ENCODE measurements at regions not wholly inside any gene's neighbourhood (a gene's known extent, or its start where the extent isn't known, plus 50 kb on each side); places are given as distances from the start of the nearest gene placed in this dataset.

DNA sequence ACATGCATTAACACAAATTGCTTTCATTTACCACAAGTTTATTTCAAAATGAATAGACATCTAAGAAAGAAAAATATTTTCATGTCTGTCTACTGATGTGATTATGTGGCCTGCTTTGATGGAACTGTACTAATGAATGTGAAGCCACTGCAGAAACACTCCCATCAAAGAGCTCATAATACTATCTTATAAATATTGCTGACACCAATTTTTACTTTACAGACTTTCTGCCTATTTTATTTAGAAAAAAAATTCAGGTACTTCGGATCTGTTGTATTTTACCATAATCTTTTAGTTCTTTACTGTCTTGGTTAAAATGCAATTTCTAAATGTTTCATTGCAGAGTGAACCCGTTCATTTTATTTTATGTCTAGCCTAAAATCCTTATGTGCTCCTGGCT, 281.9 kb downstream of the ICE1 start:
- DNase-seq = no peak

DNA sequence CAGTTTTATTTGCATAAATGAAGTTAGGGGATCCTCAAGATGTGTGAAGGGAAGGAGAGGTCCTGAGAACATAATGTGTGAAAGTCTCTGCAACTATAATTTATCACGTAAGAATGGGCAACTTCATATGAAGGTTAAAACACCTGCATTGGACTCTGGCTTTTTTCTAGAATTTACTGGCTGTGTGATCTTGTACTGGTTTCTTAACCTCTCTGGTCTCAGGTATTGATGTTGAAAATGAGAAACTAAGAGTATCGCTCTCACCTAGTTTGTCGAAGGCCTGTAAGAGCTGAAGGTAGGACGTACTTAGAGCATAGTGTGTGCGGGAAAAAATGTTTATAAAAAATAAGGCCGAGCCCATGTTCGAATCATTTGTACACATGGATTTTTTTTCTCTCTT, 280.5 kb downstream of the ICE1 start:
- no peak for DNase-seq

- no peak for DNase-seq
These were observed 278.1 kb downstream of the ICE1 start for GRCh38 chr5:5700549-5700948.

GRCh38 chr5:5699062-5699461, 276.6 kb downstream of the ICE1 start:
- no peak for DNase-seq

DNA sequence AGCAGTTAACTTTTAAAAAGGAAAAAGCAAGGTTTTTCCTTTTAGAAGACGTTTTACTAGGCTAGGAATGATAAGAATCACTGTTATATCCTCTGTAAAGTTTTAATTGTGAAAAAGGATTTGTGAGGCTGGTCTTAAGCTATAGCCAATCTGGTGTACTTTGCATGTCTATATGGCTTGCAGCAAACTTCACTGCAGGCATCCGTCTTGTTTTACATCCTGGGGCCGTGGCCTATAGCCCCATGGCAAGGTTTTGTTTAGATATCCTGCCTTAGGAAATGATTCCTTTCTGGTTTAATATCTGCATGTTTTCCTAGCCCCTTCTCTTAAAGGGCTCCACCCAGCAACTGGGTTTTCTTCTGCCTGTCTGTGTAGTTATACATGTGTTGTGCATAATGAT, 272.8 kb downstream of the ICE1 start:
- DNase-seq = no peak

- no peak for DNase-seq
These were observed 266.4 kb downstream of the ICE1 start for GRCh38 chr5:5688925-5689310.

DNA sequence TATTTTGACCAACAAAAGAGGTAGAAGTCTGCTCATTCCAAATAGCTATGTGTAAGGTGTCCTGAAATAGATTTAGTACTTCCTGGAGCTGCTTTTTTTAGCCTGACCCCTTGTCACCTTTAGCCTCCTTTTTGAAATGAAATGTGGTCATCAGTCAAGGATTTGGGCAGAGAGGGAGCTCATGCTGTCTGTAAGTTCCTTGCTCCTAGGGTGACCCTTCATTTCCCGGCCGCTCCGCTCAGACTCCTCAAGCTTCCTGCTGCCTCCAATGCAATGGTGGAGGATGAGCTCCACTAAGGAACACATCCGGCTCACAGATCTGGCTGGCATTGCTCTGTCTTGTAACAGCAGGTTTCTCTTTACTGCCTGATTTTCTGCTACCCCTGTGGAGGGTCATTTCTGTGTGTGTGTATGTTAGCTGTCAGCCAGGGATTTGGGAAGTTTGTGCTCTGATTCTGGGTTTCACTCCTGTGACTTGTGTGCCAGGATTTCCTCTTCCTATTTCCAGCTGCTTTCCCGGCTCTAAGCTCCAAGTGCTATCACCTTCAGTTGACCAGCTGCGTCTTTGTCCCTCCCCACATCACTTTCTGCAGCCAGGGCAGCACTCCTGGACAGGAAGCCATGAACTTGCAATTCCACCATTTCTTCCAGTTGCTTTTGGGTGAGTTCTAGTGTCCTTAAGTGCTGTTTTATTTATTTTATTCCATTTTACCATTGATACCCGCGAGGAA, 265.9 kb downstream of the ICE1 start:
- no peak for DNase-seq

GRCh38 chr5:5687113-5687512, 264.6 kb downstream of the ICE1 start:
- no peak for DNase-seq

DNA sequence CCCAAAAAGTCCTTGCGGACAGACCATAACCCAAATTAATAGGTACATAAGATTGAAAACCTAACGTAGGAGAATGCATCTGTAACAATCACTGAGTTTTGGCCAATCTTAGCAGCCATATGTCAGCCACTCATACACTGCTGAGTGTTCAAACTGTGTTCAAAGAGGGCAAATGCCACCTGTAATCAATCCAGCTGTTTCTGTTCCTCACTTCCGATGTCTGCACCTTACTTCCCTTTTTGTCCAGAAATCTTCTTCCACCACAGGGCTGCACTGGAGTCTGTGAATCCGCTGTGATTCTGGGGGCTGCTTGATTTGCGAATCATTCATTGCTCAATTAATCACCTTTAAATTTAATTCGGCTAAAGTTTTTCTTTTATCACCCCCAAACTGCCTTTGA, 263.9 kb downstream of the ICE1 start:
- DNase-seq = no peak

GRCh38 chr5:5685737-5686136, 263.3 kb downstream of the ICE1 start:
- no peak for DNase-seq

GRCh38 chr5:5683174-5683573, 260.7 kb downstream of the ICE1 start:
- no peak for DNase-seq

DNA sequence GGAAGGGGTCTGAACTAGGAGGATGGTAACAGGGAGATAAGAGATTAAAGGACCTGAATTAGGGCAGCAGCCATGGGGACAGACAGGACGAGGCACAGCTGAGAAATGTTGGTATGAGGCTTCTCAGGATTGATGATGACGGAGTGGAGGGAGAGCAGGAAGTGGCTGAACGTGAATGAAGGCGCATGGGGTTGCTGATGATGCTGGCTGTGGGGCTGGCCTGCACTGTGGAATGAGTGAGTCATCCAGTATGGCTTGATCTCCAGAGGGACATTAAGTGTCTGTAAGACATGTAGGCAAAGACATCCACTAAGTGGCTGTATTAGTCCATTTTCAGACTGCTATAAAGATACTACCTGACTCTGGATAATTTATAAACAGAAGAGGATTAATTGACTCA, 256.4 kb downstream of the ICE1 start:
- DNase-seq = no peak

DNA sequence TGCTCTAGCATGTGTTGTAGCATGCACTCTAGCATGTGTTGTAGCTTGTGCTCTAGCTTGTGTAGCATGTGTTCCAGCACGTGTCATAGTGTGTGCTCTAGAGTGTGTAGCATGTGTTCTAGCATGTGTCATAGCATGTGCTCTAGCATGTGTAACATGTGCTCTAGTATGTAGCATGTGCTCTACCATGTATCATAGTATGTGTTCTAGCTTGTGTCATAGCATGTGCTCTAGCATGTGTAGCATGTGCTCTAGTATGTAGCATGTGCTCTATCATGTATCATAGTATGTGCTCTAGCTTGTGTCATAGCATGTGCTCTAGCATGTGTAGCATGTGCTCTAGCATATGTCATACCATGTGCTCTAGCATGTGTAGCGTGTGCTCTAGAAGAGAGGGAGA, 255.3 kb downstream of the ICE1 start:
- DNase-seq = no peak

DNA sequence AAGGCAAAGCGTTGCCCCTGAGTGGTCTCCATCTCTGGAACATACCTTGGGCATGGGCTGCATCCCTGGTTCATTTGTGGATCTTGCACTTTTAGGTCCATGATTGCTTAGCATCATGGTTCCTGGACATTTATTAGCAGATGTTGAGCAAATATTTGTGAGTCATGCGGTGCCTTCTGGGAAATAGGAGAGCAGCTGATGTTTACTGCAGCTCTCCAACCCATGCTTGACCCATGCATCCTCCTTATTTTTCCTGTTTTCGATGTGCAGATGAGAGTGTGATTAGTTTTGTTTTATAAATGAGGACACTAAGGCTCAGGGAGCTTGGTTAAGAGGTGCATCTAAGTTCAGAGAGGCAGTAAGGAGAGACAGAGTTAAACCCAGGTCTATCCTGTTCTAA, 253.7 kb downstream of the ICE1 start:
- DNase-seq = no peak

GRCh38 chr5:5675511-5675910, 253.0 kb downstream of the ICE1 start:
- DNase-seq = no peak

GRCh38 chr5:5671823-5672222, 249.3 kb downstream of the ICE1 start:
- no peak for DNase-seq

DNA sequence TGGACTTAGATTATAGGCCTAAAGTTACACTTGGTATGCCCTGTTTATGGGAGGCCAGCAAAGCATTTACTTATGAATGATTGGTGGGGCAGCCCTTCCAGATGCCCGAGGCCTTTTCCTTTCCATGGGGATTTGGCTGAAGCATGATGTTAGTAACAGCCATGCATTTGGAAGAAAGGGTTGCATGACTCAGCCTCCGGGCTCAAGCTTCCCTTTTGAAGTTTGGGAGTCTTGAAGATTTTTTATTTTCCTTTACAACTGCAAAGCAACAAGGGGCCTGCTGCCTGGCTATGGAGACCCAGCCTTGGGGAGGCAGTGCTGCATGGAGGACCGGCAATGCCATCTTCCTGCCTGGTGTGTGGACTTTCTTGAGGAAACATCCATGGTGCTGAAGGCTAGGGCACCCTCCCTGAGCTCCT, 244.7 kb downstream of the ICE1 start:
- no peak for DNase-seq

DNA sequence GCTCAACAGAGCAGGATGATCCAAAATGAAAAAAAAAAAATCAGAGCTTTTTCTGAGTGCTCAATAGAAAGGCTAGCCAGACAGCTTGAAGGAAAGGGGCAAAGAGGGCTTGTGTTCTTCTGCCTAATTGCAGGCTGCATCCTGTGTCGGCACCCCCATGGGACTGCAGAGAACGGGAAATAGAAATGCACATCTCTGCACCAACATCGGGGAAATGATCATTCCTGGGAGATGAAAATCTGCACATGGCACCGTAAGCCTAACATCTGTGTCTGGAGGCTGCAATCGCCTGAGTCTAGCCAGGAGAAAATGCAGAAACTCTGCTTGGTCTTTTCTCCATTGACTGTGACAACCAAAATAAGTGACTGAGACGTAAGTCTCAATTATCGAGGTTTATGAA, 243.9 kb downstream of the ICE1 start:
- DNase-seq = no peak

DNA sequence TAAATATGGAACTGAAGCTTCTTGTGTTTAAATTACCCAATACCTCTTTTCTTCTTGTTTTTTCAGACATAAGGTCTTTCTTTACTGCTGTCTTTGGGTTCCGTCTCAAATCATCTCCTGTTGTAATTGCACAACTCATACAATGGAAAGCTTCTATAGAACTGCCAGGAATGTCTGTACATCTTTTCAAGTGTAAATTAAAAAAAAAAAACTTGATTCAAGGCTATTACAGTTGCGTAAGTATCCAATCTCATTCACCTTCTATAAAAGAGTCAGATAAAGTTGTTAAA, 243.5 kb downstream of the ICE1 start:
- no peak for DNase-seq

DNA sequence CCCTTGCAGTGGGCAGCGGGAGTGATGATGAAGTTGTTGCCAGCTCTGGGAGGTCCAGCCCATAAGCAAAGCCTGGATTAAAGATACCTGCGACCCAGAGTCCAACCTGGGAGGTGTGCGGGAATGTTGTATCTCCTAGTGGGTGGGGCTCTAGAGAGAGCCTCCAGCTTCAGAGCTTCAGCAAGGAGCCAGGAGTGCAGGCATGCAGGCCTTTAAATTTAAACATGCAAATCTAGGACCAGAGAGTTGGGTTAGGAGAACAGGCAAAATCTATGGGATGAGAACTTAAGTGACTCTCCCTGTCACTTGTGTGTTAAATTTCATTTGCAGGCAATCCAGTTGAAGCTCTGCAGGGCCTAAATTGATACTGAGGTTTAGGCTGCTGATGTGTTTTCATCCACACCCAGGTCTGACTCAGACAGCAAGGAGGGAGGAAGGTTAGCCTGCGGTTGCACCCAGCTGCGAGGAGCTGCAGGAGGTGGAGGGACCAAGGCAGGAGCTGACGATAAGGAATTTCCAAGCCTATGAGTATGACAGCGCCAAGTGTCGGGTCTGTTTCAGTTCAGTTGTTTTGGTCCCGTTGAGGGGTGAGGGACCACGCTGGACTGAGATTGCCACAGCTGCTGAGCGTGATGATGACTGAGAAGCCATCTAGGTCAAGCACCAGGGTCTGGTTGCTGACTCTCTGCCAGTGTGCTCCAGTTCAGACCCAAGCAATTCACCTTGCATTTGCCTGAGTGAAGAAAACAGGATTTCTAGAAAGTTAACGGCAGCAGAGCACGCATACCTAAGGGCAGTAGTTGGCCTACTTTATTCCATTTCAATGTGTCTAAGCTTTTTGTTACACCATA, 243.0 kb downstream of the ICE1 start:
- DNase-seq = no peak

GRCh38 chr5:5658889-5659465, 236.5 kb downstream of the ICE1 start:
- DNase-seq = no peak

- DNase-seq = peak in 2 of 56 donors; percentile 5 to 19
These were observed 235.7 kb downstream of the ICE1 start for GRCh38 chr5:5658226-5658625.

DNA sequence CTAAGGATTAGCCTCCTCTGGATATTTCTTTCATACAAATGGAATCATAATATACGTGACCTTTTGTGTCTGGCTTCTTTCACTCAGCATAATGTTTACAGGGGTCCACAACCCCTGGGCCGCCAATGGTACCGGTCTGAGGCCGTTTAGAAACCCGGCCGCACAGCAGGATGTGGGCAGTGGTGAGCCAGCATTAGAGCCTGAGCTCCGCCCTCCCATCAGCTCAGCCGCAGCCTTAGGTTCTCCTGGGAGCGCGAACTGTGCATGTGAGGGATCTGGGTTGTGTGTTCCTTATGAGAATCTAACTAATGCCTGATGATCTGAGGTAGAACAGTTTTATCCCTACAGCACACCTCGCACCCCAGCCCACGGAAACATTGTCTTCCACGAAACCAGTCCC, 229.7 kb downstream of the ICE1 start:
- DNase-seq = no peak

All from amygdala (tissue), 56 donors.